Epidermal melanocyte (primary cell): ENCODE measurements at regions not wholly inside any gene's neighbourhood (a gene's known extent, or its start where the extent isn't known, plus 50 kb on each side); places are given as distances from the start of the nearest gene placed in this dataset.
"Not testable (repeated sequence)": the region's sequence is repeated elsewhere in the genome, so short reads cannot be mapped to it uniquely, and the experiment has no call there.

Experiments
- DNase-seq: peaks from one replicate; pipeline ENCODE4 v3.0.0; 2011; ENCODE audit warnings: low spot score; ENCODE audit not compliant: insufficient read length

DNA sequence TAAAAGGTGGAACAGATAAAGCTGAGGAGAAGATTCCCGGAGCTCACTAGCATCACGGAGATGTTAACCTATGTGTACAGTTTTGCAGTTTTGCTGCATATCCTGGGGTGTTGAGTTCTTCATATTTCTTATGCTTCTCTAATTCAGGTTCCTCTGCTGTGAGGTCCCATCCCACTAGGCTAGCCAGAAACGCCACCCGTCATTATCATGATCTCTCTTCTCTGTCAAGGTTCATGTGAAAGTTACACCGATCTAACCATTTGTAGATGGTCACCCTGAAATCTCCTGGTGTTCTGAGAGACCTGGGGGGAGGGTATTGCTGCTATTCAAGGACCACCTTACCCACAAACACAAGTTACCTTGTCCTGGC, 136.3 kb downstream of the CCDC71L start:
- no peak for DNase-seq

- DNase-seq = no peak
Measured at GRCh38 chr7:106523482-106523881, 137.5 kb downstream of the CCDC71L start.

DNA sequence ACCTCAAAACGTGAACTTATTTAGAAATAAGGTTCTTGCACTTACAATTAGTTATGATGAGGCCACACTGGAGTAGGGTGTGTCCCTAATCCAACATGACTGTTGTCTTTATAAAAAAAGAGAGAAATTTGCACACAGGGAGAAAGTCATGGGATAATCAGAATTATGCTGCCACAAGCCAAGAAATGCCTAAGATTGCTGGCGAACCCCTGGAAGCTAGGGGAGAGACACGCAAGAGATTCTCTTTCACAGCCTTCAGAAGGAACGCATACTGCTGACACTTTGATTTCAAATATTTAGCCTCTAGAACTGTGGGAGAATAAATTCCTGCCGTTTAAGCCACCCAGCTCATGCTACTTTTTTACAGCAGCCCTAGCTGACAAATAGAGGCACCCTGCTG, 138.3 kb downstream of the CCDC71L start:
- DNase-seq = no peak

DNA sequence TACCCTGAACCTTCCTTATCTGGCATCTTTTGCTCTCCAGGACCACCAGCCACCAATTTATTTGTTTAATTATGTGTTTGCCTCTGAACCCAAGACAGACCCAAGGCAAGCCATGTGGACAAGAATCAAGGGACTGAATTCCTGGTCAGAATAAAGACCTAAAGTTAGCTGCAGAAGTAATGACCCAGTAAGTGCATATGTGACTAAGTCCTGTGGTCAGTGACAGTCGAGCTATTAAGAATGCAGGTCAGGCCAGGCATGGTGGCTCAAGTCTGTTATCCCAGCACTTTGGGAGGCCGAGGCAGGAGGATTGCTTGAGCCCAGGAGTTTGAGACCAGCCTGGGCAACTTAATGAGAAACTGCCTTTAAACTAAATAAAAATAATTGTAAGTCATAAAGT, 139.4 kb downstream of the CCDC71L start:
- DNase-seq = no peak

DNA sequence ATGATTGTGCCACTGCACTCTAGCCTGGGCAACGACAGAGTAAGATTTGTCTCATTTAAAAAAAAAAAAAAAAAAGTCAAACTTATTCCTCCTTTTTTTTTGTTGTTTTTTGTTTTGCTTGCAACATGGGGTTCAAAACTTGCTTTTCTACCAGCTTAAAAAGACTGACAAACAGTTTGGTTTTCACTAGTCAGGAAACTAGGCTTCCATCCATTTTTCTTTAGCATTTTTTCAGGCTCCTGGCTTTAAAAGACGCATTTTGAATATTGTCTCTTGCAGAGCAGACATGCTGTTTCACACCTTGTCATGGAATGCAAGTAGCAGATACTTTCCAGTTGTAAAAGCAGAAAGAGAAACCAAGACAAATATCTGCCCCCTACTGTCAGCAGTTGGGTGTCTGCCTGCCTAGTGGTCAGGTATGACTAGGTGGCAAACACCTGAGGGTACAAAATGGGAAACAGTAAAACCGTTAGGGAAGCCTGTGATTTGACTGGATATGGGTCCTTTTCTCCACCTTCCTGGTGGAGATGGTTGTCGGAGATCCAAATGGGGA, 139.9 kb downstream of the CCDC71L start:
- no peak for DNase-seq

GRCh38 chr7:106518967-106519366, 142.0 kb downstream of the CCDC71L start:
- DNase-seq = no peak

DNA sequence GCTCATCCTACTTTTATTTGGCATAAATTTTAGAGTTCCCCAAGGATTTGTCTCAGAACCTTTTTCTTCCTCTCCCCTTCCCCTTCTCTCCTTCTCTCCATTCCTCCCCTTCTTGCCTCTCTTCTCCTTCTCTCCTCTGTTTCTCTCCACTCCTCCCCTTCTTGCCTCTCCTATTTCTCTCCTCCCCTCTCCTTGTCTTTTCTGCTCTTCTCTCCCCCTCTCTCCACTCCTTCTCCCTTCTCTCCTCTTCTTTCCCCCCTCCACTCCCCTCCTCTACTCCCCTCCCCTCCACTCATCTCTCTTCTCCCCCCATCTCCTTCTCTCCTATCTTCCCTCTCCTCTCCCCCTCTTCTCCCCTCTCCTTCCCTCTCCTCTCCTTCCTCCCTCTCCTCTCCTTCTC, 142.7 kb downstream of the CCDC71L start:
- no peak for DNase-seq

GRCh38 chr7:106517508-106517907, 143.4 kb downstream of the CCDC71L start:
- DNase-seq = no peak

DNA sequence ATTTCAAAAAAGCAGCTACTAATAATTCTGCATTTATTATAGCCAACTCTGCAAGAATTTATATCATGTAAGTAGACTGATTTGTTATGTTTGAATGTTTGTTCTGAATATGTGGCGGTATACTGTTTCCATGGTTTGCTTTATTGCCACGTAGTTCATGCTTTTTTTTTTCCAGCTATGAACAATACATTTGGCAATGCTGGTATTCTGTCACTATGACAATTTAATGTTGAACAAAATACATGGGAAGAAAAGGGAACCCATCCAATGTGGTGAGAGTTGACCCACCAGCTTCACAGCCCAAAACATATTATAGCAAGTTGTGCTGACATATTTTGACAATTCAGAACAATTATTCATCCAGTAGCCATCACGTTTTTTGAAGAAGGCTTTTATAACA, 145.6 kb downstream of the CCDC71L start:
- no peak for DNase-seq

GRCh38 chr7:106514881-106515280, 146.1 kb downstream of the CCDC71L start:
- no peak for DNase-seq

DNA sequence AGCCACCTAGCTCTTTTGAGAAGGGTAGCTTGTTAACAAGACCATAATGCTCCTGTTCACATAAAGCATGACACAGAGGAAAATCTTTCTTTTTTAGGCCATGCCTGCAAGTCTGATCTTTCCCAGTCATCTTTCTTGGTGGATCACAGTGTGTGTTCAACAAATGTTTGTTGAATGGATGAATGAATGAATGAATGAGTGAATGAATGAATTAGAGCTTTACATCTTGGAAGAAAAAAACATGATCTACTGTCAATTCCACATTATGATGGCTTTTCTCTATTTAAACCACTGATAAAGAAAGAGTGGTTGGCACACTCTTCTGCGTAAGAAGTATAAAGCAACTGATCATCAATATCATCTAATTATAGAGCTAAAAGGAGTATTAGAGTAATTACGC, 148.7 kb downstream of the CCDC71L start:
- no peak for DNase-seq

DNA sequence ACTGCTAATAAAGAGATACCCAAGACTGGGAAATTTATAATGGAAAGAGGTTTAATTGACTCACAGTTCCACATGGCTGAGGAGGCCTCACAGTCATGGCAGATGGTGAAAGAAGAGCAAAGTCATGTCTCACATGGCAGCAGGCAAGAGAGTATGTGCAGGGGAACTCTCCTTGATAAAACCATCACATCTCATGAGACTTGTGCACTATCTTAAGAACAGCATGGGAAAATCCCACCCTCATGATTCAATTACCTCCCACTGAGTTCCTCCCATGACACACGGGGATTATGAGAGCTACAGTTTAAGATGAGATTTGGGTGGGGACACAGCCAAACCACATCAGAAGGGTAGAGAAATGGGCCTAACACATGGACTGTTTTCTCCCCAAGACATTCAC, 156.3 kb downstream of the CCDC71L start:
- DNase-seq = no peak

DNA sequence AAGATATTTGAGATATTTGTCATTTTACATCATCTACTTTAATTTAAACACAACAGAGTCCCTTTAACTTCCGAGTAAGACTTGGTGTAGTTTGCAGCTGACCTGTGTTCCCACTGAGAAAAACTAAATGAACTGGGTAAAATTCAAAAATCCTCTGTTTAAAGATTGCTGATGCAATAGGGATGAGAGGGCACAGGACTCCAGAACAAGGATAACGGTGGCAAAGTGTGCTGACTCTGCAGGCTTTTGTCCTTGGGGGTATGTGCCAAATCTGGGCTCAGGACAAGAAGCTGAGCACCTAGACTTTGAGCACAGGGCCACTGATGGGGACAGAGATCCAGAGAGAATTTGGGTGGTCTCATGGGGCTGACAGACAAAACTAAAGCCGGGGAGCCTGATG, 156.8 kb downstream of the CCDC71L start:
- DNase-seq = no peak

GRCh38 chr7:106503626-106504025, 157.3 kb downstream of the CCDC71L start:
- no peak for DNase-seq

DNA sequence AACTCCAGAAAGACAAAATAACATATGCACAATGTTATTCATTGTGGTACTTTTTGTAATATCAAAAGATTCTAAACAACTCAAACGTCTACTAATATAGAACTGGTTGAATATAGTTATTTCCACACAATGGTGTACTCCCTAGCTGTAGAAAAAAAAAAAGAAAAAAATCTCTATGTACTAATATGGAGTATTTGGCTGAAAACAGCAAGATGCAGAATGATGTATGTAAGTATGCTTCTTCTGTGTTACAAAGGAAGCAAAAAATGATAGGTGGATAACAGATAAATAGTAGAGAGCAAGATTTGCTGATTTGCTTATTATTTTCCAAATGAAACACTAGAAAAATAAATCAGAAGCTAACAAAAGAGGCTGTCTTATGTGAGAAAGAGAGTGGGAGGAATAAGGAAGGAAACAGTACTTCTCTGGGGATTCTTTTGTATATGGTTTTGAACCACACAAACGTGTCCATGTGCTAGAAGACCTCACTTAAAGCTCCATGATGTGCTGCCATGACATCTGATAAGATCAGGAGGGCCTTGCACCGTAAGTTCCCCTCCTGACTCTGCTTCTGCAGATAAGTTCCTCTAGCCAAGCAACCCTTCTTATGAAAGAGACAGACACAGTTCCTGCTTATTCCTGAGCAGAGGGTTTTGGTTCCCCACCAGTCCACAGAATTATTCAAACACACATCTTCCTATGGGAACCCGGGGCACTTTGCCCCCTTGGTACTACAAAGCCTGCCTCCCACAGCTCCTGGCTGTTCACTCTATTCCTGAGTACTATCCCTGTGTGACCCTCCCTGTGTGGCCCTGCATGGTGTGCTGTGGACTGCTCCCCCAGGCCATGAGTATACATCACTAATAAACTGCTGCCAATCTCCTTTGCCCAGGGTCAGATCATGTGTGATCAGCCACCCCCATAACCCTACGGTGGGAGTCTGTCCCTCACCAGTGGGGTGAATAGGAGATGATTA, 159.1 kb downstream of the CCDC71L start:
- no peak for DNase-seq

DNA sequence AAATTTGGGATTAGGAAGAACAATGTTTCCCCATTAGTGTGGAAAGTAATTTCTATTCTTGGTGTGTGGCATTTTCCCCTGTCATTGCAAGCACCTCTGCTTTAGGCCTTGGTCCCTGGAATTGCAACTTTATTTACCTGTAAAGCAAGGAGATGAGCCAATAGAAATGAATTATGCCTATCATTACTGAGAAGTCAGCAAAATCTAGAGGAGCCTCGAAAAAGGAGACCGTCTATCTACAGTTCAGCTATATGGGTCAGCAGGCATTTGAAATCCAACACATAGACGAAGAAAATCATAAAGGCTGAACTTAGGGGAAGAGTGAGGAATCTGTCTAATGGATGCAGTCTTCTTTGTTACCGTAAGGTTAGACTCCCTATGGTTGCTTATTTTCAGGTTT, 161.1 kb downstream of the CCDC71L start:
- DNase-seq = no peak

DNA sequence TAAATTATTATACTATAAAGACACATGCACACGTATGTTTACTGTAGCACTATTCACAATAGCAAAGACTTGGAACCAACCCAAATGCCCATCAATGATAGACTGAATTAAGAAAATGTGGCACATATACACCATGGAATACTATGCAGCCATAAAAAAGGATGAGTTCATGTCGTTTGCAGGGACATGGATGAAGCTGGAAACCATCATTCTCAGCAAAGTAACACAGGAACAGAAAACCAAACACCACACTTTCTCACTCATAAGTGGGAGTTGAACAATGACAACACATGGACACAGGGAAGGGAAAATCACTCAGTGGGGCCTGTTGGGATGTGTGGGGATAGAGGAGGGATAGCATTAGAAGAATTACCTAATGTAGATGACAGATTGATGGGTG, 163.0 kb downstream of the CCDC71L start:
- not testable (repeated sequence) for DNase-seq

DNA sequence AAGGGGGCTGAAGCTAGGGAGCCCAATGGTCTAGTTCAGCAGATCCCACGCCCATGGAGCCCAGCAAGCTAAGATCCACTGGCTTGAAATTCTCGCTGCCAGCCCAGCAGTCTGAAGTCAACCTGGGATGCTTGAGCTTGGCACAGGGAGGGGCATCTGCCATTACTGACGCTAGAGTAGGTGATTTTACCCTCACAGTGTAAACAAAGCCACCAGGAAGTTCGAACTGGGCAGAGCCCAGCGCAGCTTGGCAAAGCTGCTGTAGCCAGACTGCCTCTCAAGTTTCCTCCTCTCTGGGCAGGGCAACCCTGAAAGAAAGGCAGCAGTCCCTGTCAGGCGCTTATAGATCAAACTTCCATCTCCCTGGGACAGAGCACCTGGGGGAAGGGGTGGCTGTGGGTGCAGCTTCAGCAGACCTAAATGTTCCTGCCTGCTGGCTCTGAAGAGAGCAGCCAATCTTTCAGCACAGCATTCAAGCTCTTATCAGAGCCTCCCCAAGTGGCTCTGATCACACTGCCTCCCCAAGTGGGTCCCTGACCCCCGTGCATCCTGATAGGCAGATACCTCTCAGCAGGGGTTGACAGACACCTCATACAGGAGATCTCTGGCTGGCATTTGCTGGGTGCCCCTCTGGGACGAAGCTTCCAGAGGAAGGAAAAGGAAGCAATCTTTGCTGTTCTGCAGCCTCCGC, 167.8 kb downstream of the CCDC71L start:
- no peak for DNase-seq

DNA sequence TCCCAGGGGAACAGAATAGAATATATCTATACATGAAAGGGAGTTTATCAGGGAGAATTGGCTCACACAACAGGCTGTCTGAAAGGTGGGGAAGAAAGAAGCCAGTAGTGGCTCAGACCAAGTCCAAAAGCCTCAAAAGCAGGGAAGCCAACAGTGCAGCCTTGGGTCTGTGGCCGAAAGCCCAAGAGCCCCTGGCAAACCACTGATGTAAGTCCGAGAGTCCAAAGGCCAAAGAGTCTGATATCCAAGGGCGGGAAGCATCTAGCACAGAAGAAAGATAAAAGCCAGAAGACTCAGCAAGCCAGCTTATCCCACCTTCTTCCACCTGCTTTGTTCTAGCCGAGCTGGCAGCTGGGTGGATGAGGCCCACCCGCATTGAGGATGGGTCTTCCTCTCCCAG, 172.5 kb downstream of the CCDC71L start:
- no peak for DNase-seq

GRCh38 chr7:106487892-106488291, 173.1 kb downstream of the CCDC71L start:
- DNase-seq = no peak

GRCh38 chr7:106486331-106486730, 174.6 kb downstream of the CCDC71L start:
- no peak for DNase-seq

- no peak for DNase-seq
Measured at GRCh38 chr7:106485919-106486318, 175.0 kb downstream of the CCDC71L start.
